ENCODE measurements at regions not wholly inside any gene's neighbourhood (a gene's known extent, or its start where the extent isn't known, plus 50 kb on each side); places are given as distances from the start of the nearest gene placed in this dataset.

DNA sequence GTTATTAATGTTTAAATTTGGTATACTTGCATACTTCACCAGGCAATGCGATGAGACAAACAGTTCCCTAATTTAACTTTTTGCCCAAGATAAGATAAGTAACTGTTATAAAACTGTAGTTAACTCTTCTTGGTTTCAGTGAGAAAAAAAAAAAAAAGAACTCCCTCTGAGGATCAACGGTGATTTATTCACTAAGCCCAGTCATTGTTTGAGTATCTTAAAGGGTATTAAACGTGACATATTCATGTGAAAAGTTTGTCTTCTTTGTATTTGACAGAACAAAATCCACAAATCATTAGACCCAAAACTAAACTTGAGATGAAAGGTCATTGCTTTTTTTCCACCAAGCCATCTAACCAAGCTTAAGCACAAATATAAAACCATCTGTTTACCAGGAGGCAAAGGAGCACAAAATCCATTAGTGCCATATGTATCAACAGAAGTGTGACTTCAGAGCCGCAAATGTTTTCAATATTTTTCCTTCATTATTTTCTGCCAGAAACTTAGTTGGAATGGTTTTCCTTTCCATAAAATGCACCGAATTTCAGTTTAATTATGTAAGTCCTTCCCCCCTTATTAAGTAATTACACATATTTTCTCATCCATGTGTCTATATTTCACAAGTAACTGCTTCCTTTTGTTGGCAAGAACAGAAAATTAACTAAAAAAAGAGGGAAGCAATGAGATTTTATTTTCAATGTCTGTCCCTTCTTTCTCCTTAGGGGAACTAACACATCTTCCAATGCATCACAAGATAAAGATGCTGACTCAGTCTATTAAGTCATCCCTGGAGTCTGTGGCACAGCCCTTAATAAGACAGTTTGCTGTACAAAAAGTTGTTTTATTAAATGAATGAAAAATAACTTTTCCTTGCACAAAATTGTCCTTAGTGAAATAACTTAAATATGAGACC is 92.2 kb upstream of the RAP2B start:
- Mint-ChIP-seq H3K27ac (no peak overlapping the region), H3K9me3 (no peaks in the 10 kb centered on the region), H3K4me3 (no peak overlapping the region), H3K27me3 (ENCODE audit: insufficient read depth, low read depth, poor library complexity) (no peaks in the 10 kb centered on the region), H3K4me1 (no peaks in the 10 kb centered on the region), H3K36me3 (ENCODE audit: low read depth) (no peaks in the 10 kb centered on the region)
- H3K27me3 ChIP-seq (ENCODE audit: insufficient read depth), result no peaks in the 10 kb centered on the region
- no peaks in the 10 kb centered on the region for H3K36me3 ChIP-seq (ENCODE audit: insufficient read depth)
- no peak for DNase-seq (ENCODE audit: low spot score)
- H4K20me1 ChIP-seq (replicated peaks; ENCODE audit: insufficient read depth), result no peaks in the 10 kb centered on the region
- ATAC-seq, result no peak
- H3K9me2 ChIP-seq (ENCODE audit: insufficient read depth), result 0 out of 2 replicates have a peak, but pooled peaks cover 5% of the 10 kb centered on the region
- no peak overlapping the region for H3K4me2 ChIP-seq
- H3F3A ChIP-seq (replicated peaks; ENCODE audit: low read depth), result no peaks in the 10 kb centered on the region
- no peaks in the 10 kb centered on the region for H3K79me2 ChIP-seq (replicated peaks; ENCODE audit: insufficient read depth)
- no peak overlapping the region for H2AFZ ChIP-seq
- TF ChIP-seq, protein P1, sequence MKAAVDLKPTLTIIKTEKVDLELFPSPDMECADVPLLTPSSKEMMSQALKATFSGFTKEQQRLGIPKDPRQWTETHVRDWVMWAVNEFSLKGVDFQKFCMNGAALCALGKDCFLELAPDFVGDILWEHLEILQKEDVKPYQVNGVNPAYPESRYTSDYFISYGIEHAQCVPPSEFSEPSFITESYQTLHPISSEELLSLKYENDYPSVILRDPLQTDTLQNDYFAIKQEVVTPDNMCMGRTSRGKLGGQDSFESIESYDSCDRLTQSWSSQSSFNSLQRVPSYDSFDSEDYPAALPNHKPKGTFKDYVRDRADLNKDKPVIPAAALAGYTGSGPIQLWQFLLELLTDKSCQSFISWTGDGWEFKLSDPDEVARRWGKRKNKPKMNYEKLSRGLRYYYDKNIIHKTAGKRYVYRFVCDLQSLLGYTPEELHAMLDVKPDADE (IDR thresholded peaks at IDR 0.05), result no peak
- no peak for TF ChIP-seq ZNF114 (CRISPR knock-in tag; IDR thresholded peaks at IDR 0.05)
- no peak for TF ChIP-seq NANOG (IDR thresholded peaks at IDR 0.05; ENCODE audit: borderline replicate concordance)
- no peak for TF ChIP-seq ZNF331 (CRISPR knock-in tag; IDR thresholded peaks at IDR 0.05; ENCODE audit: low read depth)
- no peak for TF ChIP-seq POLR2AphosphoS5 (IDR thresholded peaks at IDR 0.05; ENCODE audit: low read depth)
- TF ChIP-seq, protein P2, sequence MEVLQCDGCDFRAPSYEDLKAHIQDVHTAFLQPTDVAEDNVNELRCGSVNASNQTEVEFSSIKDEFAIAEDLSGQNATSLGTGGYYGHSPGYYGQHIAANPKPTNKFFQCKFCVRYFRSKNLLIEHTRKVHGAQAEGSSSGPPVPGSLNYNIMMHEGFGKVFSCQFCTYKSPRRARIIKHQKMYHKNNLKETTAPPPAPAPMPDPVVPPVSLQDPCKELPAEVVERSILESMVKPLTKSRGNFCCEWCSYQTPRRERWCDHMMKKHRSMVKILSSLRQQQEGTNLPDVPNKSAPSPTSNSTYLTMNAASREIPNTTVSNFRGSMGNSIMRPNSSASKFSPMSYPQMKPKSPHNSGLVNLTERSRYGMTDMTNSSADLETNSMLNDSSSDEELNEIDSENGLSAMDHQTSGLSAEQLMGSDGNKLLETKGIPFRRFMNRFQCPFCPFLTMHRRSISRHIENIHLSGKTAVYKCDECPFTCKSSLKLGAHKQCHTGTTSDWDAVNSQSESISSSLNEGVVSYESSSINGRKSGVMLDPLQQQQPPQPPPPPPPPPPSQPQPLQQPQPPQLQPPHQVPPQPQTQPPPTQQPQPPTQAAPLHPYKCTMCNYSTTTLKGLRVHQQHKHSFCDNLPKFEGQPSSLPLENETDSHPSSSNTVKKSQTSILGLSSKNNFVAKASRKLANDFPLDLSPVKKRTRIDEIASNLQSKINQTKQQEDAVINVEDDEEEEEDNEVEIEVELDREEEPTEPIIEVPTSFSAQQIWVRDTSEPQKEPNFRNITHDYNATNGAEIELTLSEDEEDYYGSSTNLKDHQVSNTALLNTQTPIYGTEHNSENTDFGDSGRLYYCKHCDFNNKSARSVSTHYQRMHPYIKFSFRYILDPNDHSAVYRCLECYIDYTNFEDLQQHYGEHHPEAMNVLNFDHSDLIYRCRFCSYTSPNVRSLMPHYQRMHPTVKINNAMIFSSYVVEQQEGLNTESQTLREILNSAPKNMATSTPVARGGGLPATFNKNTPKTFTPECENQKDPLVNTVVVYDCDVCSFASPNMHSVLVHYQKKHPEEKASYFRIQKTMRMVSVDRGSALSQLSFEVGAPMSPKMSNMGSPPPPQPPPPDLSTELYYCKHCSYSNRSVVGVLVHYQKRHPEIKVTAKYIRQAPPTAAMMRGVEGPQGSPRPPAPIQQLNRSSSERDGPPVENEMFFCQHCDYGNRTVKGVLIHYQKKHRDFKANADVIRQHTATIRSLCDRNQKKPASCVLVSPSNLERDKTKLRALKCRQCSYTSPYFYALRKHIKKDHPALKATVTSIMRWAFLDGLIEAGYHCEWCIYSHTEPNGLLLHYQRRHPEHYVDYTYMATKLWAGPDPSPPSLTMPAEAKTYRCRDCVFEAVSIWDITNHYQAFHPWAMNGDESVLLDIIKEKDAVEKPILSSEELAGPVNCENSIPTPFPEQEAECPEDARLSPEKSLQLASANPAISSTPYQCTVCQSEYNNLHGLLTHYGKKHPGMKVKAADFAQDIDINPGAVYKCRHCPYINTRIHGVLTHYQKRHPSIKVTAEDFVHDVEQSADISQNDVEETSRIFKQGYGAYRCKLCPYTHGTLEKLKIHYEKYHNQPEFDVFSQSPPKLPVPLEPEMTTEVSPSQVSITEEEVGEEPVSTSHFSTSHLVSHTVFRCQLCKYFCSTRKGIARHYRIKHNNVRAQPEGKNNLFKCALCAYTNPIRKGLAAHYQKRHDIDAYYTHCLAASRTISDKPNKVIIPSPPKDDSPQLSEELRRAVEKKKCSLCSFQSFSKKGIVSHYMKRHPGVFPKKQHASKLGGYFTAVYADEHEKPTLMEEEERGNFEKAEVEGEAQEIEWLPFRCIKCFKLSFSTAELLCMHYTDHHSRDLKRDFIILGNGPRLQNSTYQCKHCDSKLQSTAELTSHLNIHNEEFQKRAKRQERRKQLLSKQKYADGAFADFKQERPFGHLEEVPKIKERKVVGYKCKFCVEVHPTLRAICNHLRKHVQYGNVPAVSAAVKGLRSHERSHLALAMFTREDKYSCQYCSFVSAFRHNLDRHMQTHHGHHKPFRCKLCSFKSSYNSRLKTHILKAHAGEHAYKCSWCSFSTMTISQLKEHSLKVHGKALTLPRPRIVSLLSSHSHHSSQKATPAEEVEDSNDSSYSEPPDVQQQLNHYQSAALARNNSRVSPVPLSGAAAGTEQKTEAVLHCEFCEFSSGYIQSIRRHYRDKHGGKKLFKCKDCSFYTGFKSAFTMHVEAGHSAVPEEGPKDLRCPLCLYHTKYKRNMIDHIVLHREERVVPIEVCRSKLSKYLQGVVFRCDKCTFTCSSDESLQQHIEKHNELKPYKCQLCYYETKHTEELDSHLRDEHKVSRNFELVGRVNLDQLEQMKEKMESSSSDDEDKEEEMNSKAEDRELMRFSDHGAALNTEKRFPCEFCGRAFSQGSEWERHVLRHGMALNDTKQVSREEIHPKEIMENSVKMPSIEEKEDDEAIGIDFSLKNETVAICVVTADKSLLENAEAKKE (CRISPR knock-in tag; IDR thresholded peaks at IDR 0.05), result no peak
- no peak for TF ChIP-seq CREB1 (CRISPR knock-in tag; IDR thresholded peaks at IDR 0.05; ENCODE audit: low read depth)
- no peak for TF ChIP-seq EZH2phosphoT487 (IDR thresholded peaks at IDR 0.05; ENCODE audit: unreplicated experiment)
- TF ChIP-seq, protein P3, sequence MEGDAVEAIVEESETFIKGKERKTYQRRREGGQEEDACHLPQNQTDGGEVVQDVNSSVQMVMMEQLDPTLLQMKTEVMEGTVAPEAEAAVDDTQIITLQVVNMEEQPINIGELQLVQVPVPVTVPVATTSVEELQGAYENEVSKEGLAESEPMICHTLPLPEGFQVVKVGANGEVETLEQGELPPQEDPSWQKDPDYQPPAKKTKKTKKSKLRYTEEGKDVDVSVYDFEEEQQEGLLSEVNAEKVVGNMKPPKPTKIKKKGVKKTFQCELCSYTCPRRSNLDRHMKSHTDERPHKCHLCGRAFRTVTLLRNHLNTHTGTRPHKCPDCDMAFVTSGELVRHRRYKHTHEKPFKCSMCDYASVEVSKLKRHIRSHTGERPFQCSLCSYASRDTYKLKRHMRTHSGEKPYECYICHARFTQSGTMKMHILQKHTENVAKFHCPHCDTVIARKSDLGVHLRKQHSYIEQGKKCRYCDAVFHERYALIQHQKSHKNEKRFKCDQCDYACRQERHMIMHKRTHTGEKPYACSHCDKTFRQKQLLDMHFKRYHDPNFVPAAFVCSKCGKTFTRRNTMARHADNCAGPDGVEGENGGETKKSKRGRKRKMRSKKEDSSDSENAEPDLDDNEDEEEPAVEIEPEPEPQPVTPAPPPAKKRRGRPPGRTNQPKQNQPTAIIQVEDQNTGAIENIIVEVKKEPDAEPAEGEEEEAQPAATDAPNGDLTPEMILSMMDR (conservative IDR thresholded peaks at IDR 0.05; ENCODE audit: low read depth in 2 of 2), result no peak
- no peak for TF ChIP-seq JUNB (IDR thresholded peaks at IDR 0.05; ENCODE audit: unreplicated experiment)
- TF ChIP-seq STAT1 (IDR thresholded peaks at IDR 0.05; ENCODE audit: unreplicated experiment), result no peak
- no peak for TF ChIP-seq EZH2 (IDR thresholded peaks at IDR 0.05; ENCODE audit: low read depth, unreplicated experiment)
- TF ChIP-seq, protein P4, sequence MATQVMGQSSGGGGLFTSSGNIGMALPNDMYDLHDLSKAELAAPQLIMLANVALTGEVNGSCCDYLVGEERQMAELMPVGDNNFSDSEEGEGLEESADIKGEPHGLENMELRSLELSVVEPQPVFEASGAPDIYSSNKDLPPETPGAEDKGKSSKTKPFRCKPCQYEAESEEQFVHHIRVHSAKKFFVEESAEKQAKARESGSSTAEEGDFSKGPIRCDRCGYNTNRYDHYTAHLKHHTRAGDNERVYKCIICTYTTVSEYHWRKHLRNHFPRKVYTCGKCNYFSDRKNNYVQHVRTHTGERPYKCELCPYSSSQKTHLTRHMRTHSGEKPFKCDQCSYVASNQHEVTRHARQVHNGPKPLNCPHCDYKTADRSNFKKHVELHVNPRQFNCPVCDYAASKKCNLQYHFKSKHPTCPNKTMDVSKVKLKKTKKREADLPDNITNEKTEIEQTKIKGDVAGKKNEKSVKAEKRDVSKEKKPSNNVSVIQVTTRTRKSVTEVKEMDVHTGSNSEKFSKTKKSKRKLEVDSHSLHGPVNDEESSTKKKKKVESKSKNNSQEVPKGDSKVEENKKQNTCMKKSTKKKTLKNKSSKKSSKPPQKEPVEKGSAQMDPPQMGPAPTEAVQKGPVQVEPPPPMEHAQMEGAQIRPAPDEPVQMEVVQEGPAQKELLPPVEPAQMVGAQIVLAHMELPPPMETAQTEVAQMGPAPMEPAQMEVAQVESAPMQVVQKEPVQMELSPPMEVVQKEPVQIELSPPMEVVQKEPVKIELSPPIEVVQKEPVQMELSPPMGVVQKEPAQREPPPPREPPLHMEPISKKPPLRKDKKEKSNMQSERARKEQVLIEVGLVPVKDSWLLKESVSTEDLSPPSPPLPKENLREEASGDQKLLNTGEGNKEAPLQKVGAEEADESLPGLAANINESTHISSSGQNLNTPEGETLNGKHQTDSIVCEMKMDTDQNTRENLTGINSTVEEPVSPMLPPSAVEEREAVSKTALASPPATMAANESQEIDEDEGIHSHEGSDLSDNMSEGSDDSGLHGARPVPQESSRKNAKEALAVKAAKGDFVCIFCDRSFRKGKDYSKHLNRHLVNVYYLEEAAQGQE (IDR thresholded peaks at IDR 0.05; ENCODE audit: unreplicated experiment), result no peak
- H3K4me3 ChIP-seq, result no peak overlapping the region
- H3K27ac ChIP-seq (ENCODE audit: low read depth), result no peak overlapping the region
- H3K4me1 ChIP-seq (ENCODE audit: insufficient read depth), result no peaks in the 10 kb centered on the region

Data from GM23338 (cell line).